Gastrocnemius medialis (tissue), 4 donors: ENCODE measurements at regions not wholly inside any gene's neighbourhood (a gene's known extent, or its start where the extent isn't known, plus 50 kb on each side); places are given as distances from the start of the nearest gene placed in this dataset.

Experiments used
- CTCF ChIP-seq, 5 experiments: fragments of 450-650 bp in 3 of 5; fragments of 200-600 bp in 2 of 5; sonication (generic) in 2 of 5; IDR thresholded peaks in 4 of 5; conservative IDR thresholded peaks in 1 of 5; 1 replicate in 4 of 5; 2 replicates in 1 of 5; pipeline ENCODE4 v1.5.1; 2016 to 2019; ENCODE audit warnings: antibody characterized with exemption in 5 of 5, mild to moderate bottlenecking in 3 of 5, moderate library complexity in 3 of 5
- POLR2A ChIP-seq, 2 donors: fragments of 450-650 bp; IDR thresholded peaks; one replicate each; pipeline ENCODE4 v1.6.1; 2017; ENCODE audit warnings: antibody characterized with exemption in 2 of 2, mild to moderate bottlenecking in 2 of 2, moderate library complexity in 2 of 2

GRCh38 chr2:94774851-94775250, 96.4 kb upstream of the TEKT4 start:
- TF ChIP-seq CTCF (IDR thresholded peaks at IDR 0.05 in 4 of 5, conservative IDR thresholded peaks at IDR 0.05 in 1 of 5) (no peak), POLR2A (IDR thresholded peaks at IDR 0.05) (no peak)
